Mucosa of descending colon (tissue), 3 donors: ENCODE measurements at regions not wholly inside any gene's neighbourhood (a gene's known extent, or its start where the extent isn't known, plus 50 kb on each side); places are given as distances from the start of the nearest gene placed in this dataset.

Experiments
- ATAC-seq: fragments of 200-7000 bp; cut with Tn5 transposase; one replicate; pipeline ENCODE4 v1.9.1; 2020; ENCODE audit warnings: mild to moderate bottlenecking, moderate library complexity
- DNase-seq, 3 donors: peaks; one replicate each; pipeline ENCODE4 v3.0.0-alpha.2; 2020
- H3K36me3 ChIP-seq: fragments of 200-600 bp; one replicate; pipeline ENCODE4 v1.8.0; 2021; ENCODE audit warnings: low read depth, mild to moderate bottlenecking
- H3K4me1 ChIP-seq: fragments of 200-600 bp; one replicate; pipeline ENCODE4 v1.8.0; 2021; ENCODE audit warnings: low read depth, mild to moderate bottlenecking
- H3K4me3 ChIP-seq: fragments of 200-600 bp; one replicate; pipeline ENCODE4 v1.8.0; 2021; ENCODE audit warnings: mild to moderate bottlenecking
- H3K9me3 ChIP-seq: fragments of 200-600 bp; one replicate; pipeline ENCODE4 v1.8.0; 2021; ENCODE audit warnings: mild to moderate bottlenecking
- intact Hi-C, 2 donors: fragments of 100-400 bp; cut with DNase I in 1 of 2; cut with micrococcal nuclease in 1 of 2; formaldehyde crosslinking; loops; one replicate each; pipeline versions ENCODE4 v1.11.0 to v1.11.1; 2022; cut with DNase I, micrococcal nuclease
- TF ChIP-seq, protein P1 (sequence below): fragments of 200-600 bp; IDR thresholded peaks from one replicate; pipeline ENCODE4 v1.8.0; 2022; ENCODE audit warnings: antibody characterized with exemption, mild to moderate bottlenecking
- donor health status: DM: no; HTN: no; CAD: no; lungs with moderate emphysema.
- donor health status: DM: no; HTN: no; CAD: no.
- donor health status: DM: no; HTN: yes; CAD: no.

GRCh38 chr6:50927800-50928199, 109.1 kb downstream of the TFAP2B start:
- DNase-seq (no peak), ATAC-seq (no peak)
- intact Hi-C loops, result no loop called here
- Histone ChIP-seq H3K36me3 (no peaks in the 10 kb centered on the region), H3K4me3 (no peak overlapping the region), H3K9me3 (no peaks in the 10 kb centered on the region), H3K4me1 (no peaks in the 10 kb centered on the region)
- TF ChIP-seq, protein P1, sequence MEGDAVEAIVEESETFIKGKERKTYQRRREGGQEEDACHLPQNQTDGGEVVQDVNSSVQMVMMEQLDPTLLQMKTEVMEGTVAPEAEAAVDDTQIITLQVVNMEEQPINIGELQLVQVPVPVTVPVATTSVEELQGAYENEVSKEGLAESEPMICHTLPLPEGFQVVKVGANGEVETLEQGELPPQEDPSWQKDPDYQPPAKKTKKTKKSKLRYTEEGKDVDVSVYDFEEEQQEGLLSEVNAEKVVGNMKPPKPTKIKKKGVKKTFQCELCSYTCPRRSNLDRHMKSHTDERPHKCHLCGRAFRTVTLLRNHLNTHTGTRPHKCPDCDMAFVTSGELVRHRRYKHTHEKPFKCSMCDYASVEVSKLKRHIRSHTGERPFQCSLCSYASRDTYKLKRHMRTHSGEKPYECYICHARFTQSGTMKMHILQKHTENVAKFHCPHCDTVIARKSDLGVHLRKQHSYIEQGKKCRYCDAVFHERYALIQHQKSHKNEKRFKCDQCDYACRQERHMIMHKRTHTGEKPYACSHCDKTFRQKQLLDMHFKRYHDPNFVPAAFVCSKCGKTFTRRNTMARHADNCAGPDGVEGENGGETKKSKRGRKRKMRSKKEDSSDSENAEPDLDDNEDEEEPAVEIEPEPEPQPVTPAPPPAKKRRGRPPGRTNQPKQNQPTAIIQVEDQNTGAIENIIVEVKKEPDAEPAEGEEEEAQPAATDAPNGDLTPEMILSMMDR, result no peak

DNA sequence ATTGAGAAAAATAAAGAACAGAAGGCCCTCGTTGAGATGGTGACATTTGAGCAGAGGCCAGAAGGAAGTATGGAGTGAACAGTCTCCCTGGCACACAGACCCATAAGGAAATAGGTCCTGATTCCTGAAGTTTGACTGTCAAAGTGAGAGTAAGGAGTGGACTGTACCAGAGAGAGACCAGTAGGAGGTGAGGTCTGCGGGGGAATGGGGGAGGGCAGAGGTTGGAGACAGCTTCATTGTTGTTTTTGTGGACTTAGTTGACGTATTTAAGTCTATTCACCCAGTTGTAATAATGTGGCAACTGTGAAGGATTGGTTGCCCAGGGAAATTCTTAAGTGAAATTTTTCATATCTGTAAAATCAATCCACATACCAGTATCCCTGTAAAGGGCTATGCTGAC, 110.7 kb downstream of the TFAP2B start:
- no peak overlapping the region for H3K4me3 ChIP-seq
- TF ChIP-seq, protein P1, result no peak
- H3K4me1 ChIP-seq, result no peaks in the 10 kb centered on the region
- intact Hi-C loops, result no loop called here
- no peaks in the 10 kb centered on the region for H3K36me3 ChIP-seq
- H3K9me3 ChIP-seq, result no peaks in the 10 kb centered on the region
- no peak for DNase-seq
- no peak for ATAC-seq

GRCh38 chr6:50935442-50935841, 116.8 kb downstream of the TFAP2B start:
- no peaks in the 10 kb centered on the region for H3K36me3 ChIP-seq
- H3K4me1 ChIP-seq, result no peaks in the 10 kb centered on the region
- no peak overlapping the region for H3K4me3 ChIP-seq
- DNase-seq (no peak), ATAC-seq (no peak)
- TF ChIP-seq, protein P1, result no peak
- intact Hi-C loops, result no loop called here
- no peaks in the 10 kb centered on the region for H3K9me3 ChIP-seq

DNA sequence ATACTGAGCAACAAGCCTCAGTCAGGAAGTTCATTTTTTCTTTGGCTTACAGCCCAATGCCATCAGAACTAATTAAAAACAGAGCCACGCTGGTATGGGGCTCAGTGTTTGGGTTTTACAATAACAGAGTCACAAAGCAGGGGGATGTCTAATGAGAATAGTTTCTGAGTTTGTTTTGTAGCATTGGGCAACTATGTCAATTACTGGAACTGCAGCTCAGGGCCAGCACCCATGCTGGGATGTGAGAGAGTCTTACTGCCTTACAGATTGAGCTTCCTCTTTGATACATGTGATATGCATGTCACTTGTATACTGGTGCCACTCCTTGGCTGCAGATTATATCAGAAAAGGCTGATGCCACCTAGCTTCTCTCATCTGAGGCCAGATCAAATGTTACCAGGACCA, 117.6 kb downstream of the TFAP2B start:
- Histone ChIP-seq H3K4me1 (no peaks in the 10 kb centered on the region), H3K4me3 (no peak overlapping the region), H3K9me3 (no peaks in the 10 kb centered on the region), H3K36me3 (no peaks in the 10 kb centered on the region)
- intact Hi-C loops, result no loop called here
- TF ChIP-seq, protein P1, result no peak
- ATAC-seq (no peak), DNase-seq (no peak)

DNA sequence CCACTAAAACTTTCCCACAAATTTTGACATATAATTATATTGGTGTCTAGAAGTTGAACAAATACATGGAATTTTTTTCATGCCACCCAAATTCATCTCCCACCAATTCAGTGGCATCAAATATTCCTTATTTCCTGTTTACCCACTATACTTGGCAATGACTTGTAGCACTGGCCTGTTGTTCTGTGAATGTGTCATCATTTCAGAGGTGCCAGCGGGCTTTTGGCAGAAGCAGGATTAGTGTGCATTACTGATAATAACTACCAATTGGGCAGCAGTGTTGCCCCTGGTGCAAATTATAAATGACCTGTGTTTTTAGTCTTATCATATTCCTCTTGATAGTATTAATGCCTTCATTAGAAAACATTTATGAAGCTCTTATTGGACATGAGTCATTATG, 121.3 kb downstream of the TFAP2B start:
- intact Hi-C loops, result no loop called here
- Histone ChIP-seq H3K4me3 (no peak overlapping the region), H3K9me3 (no peaks in the 10 kb centered on the region), H3K36me3 (no peaks in the 10 kb centered on the region), H3K4me1 (no peaks in the 10 kb centered on the region)
- DNase-seq (no peak), ATAC-seq (no peak)
- TF ChIP-seq, protein P1, result no peak

DNA sequence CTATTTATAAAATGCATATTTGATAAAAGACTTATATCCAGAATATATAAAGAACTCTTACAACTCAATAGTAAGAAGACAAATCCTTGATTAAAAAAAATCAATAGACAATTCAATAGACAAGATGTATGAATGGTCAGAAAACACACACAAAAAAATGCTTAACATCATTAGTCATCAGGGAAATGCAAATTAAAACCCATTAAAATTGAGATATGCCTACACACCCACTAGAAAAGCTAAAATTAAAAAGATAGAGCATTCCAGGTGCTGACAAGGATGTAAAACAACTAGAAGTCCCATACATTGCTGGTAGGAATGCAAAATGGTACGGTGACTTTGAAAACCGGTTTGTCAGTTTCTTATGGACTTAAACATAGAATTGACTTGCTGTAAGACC, 127.1 kb downstream of the TFAP2B start:
- Histone ChIP-seq H3K36me3 (no peaks in the 10 kb centered on the region), H3K9me3 (no peaks in the 10 kb centered on the region), H3K4me3 (no peak overlapping the region), H3K4me1 (no peaks in the 10 kb centered on the region)
- intact Hi-C loops, result no loop called here
- ATAC-seq, result no peak
- TF ChIP-seq, protein P1, result no peak
- no peak for DNase-seq
